ENCODE measurements at regions not wholly inside any gene's neighbourhood (a gene's known extent, or its start where the extent isn't known, plus 50 kb on each side); places are given as distances from the start of the nearest gene placed in this dataset.

GRCh38 chr9:75601280-75601679 is 289.2 kb upstream of the PCSK5 start:
- H3K36me3 ChIP-seq (ENCODE audit: insufficient read depth, low read length): no peaks in the 10 kb centered on the region
- no peak overlapping the region for H3K9ac ChIP-seq (ENCODE audit: low read depth, low read length, poor library complexity, severe bottlenecking)
- TF ChIP-seq EZH2phosphoT487 (IDR thresholded peaks at IDR 0.05; ENCODE audit: borderline replicate concordance) (no peak), CTCF (conservative IDR thresholded peaks at IDR 0.05; ENCODE audit: low read length) (peak; percentile 76)
- no peaks in the 10 kb centered on the region for H3K79me2 ChIP-seq (ENCODE audit: insufficient read depth, low read length)
- H3K9me3 ChIP-seq (ENCODE audit: insufficient read depth, low read depth, low read length): no peaks in the 10 kb centered on the region
- H4K20me1 ChIP-seq (ENCODE audit: insufficient read depth, low read length, poor library complexity, severe bottlenecking): no peaks in the 10 kb centered on the region
- H3K4me1 ChIP-seq (ENCODE audit: insufficient read depth, low read length, poor library complexity, severe bottlenecking): peaks cover 9% of the 10 kb centered on the region
- no peaks in the 10 kb centered on the region for H3K27me3 ChIP-seq (ENCODE audit: insufficient read depth, low read length, poor library complexity, severe bottlenecking)
- H2AFZ ChIP-seq (ENCODE audit: low read length): no peak overlapping the region
- no peaks in the 10 kb centered on the region; the same call in 1 of the 2 replicates for H3F3A ChIP-seq (ENCODE audit: low read depth)
- H3K4me3 ChIP-seq (ENCODE audit: low read length, poor library complexity, severe bottlenecking): no peak overlapping the region
- no peaks in the 10 kb centered on the region for H3K9me2 ChIP-seq (replicated peaks; ENCODE audit: low read depth, low read length)
- H3K4me2 ChIP-seq (ENCODE audit: low read depth, low read length, poor library complexity, severe bottlenecking): no peak overlapping the region

- no peaks in the 10 kb centered on the region for H3K9me3 ChIP-seq (ENCODE audit: insufficient read depth, low read depth, low read length)
- no peak overlapping the region for H3K4me2 ChIP-seq (ENCODE audit: low read depth, low read length, poor library complexity, severe bottlenecking)
- H4K20me1 ChIP-seq (ENCODE audit: insufficient read depth, low read length, poor library complexity, severe bottlenecking): no peaks in the 10 kb centered on the region
- no peak overlapping the region for H3K9ac ChIP-seq (ENCODE audit: low read depth, low read length, poor library complexity, severe bottlenecking)
- H3K4me3 ChIP-seq (ENCODE audit: low read length, poor library complexity, severe bottlenecking): no peak overlapping the region
- H3F3A ChIP-seq (ENCODE audit: low read depth): no peaks in the 10 kb centered on the region; the same call in none of the 2 replicates
- H2AFZ ChIP-seq (ENCODE audit: low read length): no peak overlapping the region
- no peaks in the 10 kb centered on the region for H3K9me2 ChIP-seq (replicated peaks; ENCODE audit: low read depth, low read length)
- H3K36me3 ChIP-seq (ENCODE audit: insufficient read depth, low read length): no peaks in the 10 kb centered on the region
- no peaks in the 10 kb centered on the region for H3K27me3 ChIP-seq (ENCODE audit: insufficient read depth, low read length, poor library complexity, severe bottlenecking)
- peaks cover 17% of the 10 kb centered on the region for H3K4me1 ChIP-seq (ENCODE audit: insufficient read depth, low read length, poor library complexity, severe bottlenecking)
- no peak for TF ChIP-seq EZH2phosphoT487 (IDR thresholded peaks at IDR 0.05; ENCODE audit: borderline replicate concordance)
- TF ChIP-seq CTCF (conservative IDR thresholded peaks at IDR 0.05; ENCODE audit: low read length): no peak
- no peaks in the 10 kb centered on the region for H3K79me2 ChIP-seq (ENCODE audit: insufficient read depth, low read length)
Observed at GRCh38 chr9:75602060-75602459, 288.4 kb upstream of the PCSK5 start.

- TF ChIP-seq CTCF (conservative IDR thresholded peaks at IDR 0.05; ENCODE audit: low read length): no peak
- no peak for TF ChIP-seq EZH2phosphoT487 (IDR thresholded peaks at IDR 0.05; ENCODE audit: borderline replicate concordance)
- Histone ChIP-seq H3K9ac (ENCODE audit: low read depth, low read length, poor library complexity, severe bottlenecking) (no peak overlapping the region), H2AFZ (ENCODE audit: low read length) (no peak overlapping the region), H3F3A (ENCODE audit: low read depth) (no peaks in the 10 kb centered on the region; the same call in 1 of the 2 replicates), H3K9me2 (replicated peaks; ENCODE audit: low read depth, low read length) (no peaks in the 10 kb centered on the region), H3K27me3 (ENCODE audit: insufficient read depth, low read length, poor library complexity, severe bottlenecking) (no peaks in the 10 kb centered on the region), H3K9me3 (ENCODE audit: insufficient read depth, low read depth, low read length) (no peaks in the 10 kb centered on the region), H3K4me3 (ENCODE audit: low read length, poor library complexity, severe bottlenecking) (no peak overlapping the region), H3K79me2 (ENCODE audit: insufficient read depth, low read length) (no peaks in the 10 kb centered on the region), H3K4me2 (ENCODE audit: low read depth, low read length, poor library complexity, severe bottlenecking) (no peak overlapping the region), H3K36me3 (ENCODE audit: insufficient read depth, low read length) (no peaks in the 10 kb centered on the region), H4K20me1 (ENCODE audit: insufficient read depth, low read length, poor library complexity, severe bottlenecking) (no peaks in the 10 kb centered on the region), H3K4me1 (ENCODE audit: insufficient read depth, low read length, poor library complexity, severe bottlenecking) (peaks cover 40% of the 10 kb centered on the region)
Observed at GRCh38 chr9:75604661-75605060, 285.8 kb upstream of the PCSK5 start.

Data from Loucy (cell line).